Uterus (tissue), 3 donors: ENCODE measurements at regions not wholly inside any gene's neighbourhood (a gene's known extent, or its start where the extent isn't known, plus 50 kb on each side); places are given as distances from the start of the nearest gene placed in this dataset.
A peak's percentile ranks its signal among the peaks of the same experiment; 100 is the strongest.

Source experiments
- DNase-seq, 2 donors: peaks; one replicate each; pipeline ENCODE4 v3.0.0-alpha.2; 2019 to 2020
- H3K27ac ChIP-seq, 2 donors: fragments of 200-600 bp; sonication (generic); 1 replicate in 1 of 2; 2 replicates in 1 of 2; pipeline ENCODE4 v1.5.1; 2016 to 2018
- H3K27me3 ChIP-seq, 2 donors: fragments of 200-600 bp; sonication (generic); one replicate each; pipeline ENCODE4 v1.5.1; 2018 to 2019; ENCODE audit warnings: control low read depth in 1 of 2
- H3K36me3 ChIP-seq, 2 donors: fragments of 200-600 bp; sonication (generic); one replicate each; pipeline ENCODE4 v1.5.1; 2019; ENCODE audit warnings: control low read depth in 1 of 2
- H3K4me1 ChIP-seq, 2 donors: fragments of 200-600 bp; sonication (generic); one replicate each; pipeline ENCODE4 v1.5.1; 2018 to 2019; ENCODE audit warnings: control low read depth in 1 of 2
- H3K4me3 ChIP-seq, 2 donors: fragments of 200-600 bp; sonication (generic); 1 replicate in 1 of 2; 2 replicates in 1 of 2; pipeline ENCODE4 v1.5.1; 2018 to 2019; ENCODE audit warnings: mild to moderate bottlenecking in 1 of 2
- H3K9me3 ChIP-seq, 2 donors: fragments of 200-600 bp; sonication (generic); one replicate each; pipeline ENCODE4 v1.5.1; 2019; ENCODE audit warnings: control low read depth in 1 of 2
- CTCF ChIP-seq, 4 experiments: fragments of 200-600 bp in 2 of 4; fragments of 450-650 bp in 2 of 4; sonication (generic) in 2 of 4; IDR thresholded peaks; one replicate each; pipeline ENCODE4 v1.5.1; 2016 to 2019; ENCODE audit warnings: antibody characterized with exemption in 4 of 4, mild to moderate bottlenecking in 2 of 4, moderate library complexity in 1 of 4
- POLR2A ChIP-seq, 2 donors: fragments of 450-650 bp; IDR thresholded peaks; one replicate each; pipeline ENCODE4 v1.6.1; 2016; ENCODE audit warnings: antibody characterized with exemption in 2 of 2, mild to moderate bottlenecking in 1 of 2, moderate library complexity in 1 of 2
- intact Hi-C: fragments of 100-400 bp; cut with DNase I; formaldehyde crosslinking; loops from one replicate; pipeline ENCODE4 v1.15.1; 2023; ENCODE audit warnings: low total_unique reads
- donor health status: DM: yes; HTN: yes; CAD: no.

- Histone ChIP-seq H3K9me3 (no peaks in the 10 kb centered on the region), H3K36me3 (no peaks in the 10 kb centered on the region), H3K27ac (no peak overlapping the region), H3K4me3 (no peak overlapping the region), H3K4me1 (no peaks in the 10 kb centered on the region), H3K27me3 (no peaks in the 10 kb centered on the region)
- intact Hi-C loops: no loop called here
- TF ChIP-seq POLR2A (IDR thresholded peaks at IDR 0.05) (no peak), CTCF (IDR thresholded peaks at IDR 0.05) (peak; percentile 29 to 52 (median 41))
- DNase-seq: no peak
Observed at GRCh38 chr6:56699066-56699654, 56.5 kb upstream of the DST start.

GRCh38 chr6:56695702-56696101 is 53.0 kb upstream of the DST start:
- no peaks in the 10 kb centered on the region for H3K36me3 ChIP-seq
- no peak overlapping the region for H3K27ac ChIP-seq
- H3K27me3 ChIP-seq: no peaks in the 10 kb centered on the region
- TF ChIP-seq CTCF (IDR thresholded peaks at IDR 0.05): no peak
- no peak for TF ChIP-seq POLR2A (IDR thresholded peaks at IDR 0.05)
- no peak for DNase-seq
- H3K9me3 ChIP-seq: no peaks in the 10 kb centered on the region
- intact Hi-C loops: no loop called here
- peaks cover 0 to 4% of the 10 kb centered on the region in 2 donors for H3K4me1 ChIP-seq
- no peak overlapping the region for H3K4me3 ChIP-seq

GRCh38 chr6:56694002-56694401 is 51.3 kb upstream of the DST start:
- no peaks in the 10 kb centered on the region for H3K9me3 ChIP-seq
- H3K27me3 ChIP-seq: no peaks in the 10 kb centered on the region
- H3K4me3 ChIP-seq: no peak overlapping the region
- no peaks in the 10 kb centered on the region for H3K36me3 ChIP-seq
- DNase-seq: no peak
- peaks cover 0 to 4% of the 10 kb centered on the region in 2 donors for H3K4me1 ChIP-seq
- TF ChIP-seq POLR2A (IDR thresholded peaks at IDR 0.05) (no peak), CTCF (IDR thresholded peaks at IDR 0.05) (no peak)
- intact Hi-C loops: no loop called here
- H3K27ac ChIP-seq: no peak overlapping the region

- H3K9me3 ChIP-seq: no peaks in the 10 kb centered on the region
- no peak overlapping the region for H3K4me3 ChIP-seq
- peak overlapping the region; percentile 56 to 57 for H3K27ac ChIP-seq
- H3K36me3 ChIP-seq: no peaks in the 10 kb centered on the region
- DNase-seq: peak; percentile 58 to 64
- H3K4me1 ChIP-seq: peaks cover 0 to 4% of the 10 kb centered on the region in 2 donors
- no peaks in the 10 kb centered on the region for H3K27me3 ChIP-seq
- TF ChIP-seq POLR2A (IDR thresholded peaks at IDR 0.05) (no peak), CTCF (IDR thresholded peaks at IDR 0.05) (no peak)
- intact Hi-C loops: no loop called here
Observed at GRCh38 chr6:56693246-56693607, 50.5 kb upstream of the DST start.

- H3K27ac ChIP-seq: peak overlapping the region; percentile 56 to 57
- TF ChIP-seq POLR2A (IDR thresholded peaks at IDR 0.05) (no peak), CTCF (IDR thresholded peaks at IDR 0.05) (no peak)
- H3K9me3 ChIP-seq: no peaks in the 10 kb centered on the region
- H3K4me3 ChIP-seq: peak overlapping the region in 1 of 2 donors; percentile 11
- no peak for DNase-seq
- peaks cover 0 to 4% of the 10 kb centered on the region in 2 donors for H3K4me1 ChIP-seq
- no peaks in the 10 kb centered on the region for H3K36me3 ChIP-seq
- no peaks in the 10 kb centered on the region for H3K27me3 ChIP-seq
- intact Hi-C loops: no loop called here
Observed at GRCh38 chr6:56692523-56693245, 50.0 kb upstream of the DST start.
